Stimulated activated CD8-positive, alpha-beta memory T cell treated with anti-CD3 and anti-CD28 coated beads, Interleukin-4, amount 100 ng/mL, for 4 hours (primary cell): ENCODE measurements at regions not wholly inside any gene's neighbourhood (a gene's known extent, or its start where the extent isn't known, plus 50 kb on each side); places are given as distances from the start of the nearest gene placed in this dataset.

ENCODE experiments used
- DNase-seq, 2 donors: peaks; one replicate each; pipeline ENCODE4 v3.0.0-alpha.2; 2020; ENCODE audit warnings: low read depth in 2 of 2, low spot score in 1 of 2

DNA sequence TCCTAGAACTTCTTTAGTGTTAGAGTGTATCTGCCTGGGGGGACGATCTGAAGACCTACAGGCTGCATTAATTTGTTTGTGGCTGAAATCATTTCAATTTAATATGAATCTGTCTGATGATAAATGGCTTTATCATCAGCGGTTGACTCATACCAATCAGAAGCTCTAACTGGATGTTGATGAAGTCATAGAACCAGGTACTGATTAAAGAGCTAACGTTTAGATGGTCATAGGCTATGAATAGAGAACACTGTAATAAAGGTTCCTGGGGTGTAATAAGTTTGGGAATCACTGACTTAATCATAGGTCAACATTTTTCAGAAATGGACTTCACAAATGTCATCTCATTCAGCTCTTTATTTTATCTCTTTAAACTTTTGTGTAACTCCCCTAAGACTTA, 329.9 kb downstream of the MSX2 start:
- no peak for DNase-seq

DNA sequence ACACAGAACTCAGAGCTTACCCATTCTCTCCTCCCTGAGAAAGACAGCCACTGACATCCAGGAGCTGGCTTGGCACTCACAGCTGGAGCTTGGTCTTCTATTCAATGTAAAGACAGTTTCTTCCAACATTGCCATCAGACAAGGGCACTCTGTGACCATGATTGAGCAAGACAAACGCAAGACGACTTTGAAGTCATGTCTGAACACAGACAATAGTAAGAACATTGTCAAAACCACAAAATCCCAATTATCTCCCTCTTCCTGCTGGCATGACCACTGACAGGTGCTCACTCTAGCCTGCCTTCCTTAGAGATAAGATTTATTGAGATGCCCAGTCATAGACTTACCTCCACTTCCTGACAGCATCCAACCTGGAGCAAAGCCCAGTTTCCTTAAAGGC, 328.0 kb downstream of the MSX2 start:
- DNase-seq: no peak

DNA sequence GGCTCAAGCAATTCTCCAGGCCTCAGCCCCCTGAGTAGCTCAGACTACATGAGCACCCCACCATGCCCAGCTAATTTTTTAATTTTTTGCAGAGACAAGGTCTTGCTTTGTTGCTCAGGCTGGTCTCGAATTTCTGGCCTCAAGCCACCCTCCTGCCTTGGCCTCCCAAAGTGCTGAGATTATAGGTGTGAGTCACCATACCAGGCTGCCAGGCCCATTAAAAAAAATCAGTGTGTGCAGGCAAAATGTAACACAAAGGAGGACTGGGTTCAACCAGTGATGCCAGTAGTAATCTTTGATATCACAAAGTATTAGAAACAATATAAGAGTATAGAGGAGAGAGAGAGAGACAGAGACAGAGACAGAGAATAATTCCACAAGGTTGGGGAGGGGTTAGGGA, 322.7 kb downstream of the MSX2 start:
- DNase-seq: no peak

DNA sequence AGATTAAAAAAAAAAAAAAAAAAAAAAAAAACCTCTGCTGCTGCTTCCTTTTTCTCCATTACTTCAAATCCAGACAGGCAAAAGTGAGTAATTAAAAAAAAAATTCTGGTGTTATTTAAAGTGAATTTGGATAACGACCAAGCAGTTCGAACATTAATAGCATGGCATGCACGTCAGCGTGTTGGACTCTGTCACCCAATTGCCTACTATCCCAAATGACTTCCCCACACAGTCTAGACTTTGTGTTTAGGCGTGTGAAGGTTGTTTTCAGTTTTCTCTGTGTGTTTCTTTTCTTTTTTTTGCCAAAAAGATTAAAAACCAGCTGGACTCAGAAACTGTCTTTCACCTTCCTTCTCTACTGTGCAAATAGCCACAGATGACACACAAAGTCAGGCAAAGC, 321.4 kb downstream of the MSX2 start:
- no peak for DNase-seq

DNA sequence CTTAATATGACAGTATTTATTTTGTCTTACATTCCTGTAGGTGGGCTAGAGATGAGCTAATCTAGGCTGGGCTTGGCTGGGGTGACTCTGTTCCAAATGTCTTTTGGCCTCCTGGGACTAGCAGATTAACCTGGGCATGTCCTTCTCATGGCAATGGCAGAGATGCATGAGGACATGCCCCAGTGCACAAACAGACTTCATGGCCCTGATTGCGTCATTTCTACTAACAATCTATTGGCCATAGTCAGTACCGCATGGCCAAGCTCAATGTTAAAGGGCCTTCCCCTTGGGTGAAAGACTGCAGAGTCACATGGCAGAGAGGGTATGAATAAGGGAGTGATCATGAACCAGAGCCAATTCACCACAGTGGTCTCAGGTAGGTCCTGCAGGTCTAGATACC, 313.4 kb downstream of the MSX2 start:
- no peak for DNase-seq

DNA sequence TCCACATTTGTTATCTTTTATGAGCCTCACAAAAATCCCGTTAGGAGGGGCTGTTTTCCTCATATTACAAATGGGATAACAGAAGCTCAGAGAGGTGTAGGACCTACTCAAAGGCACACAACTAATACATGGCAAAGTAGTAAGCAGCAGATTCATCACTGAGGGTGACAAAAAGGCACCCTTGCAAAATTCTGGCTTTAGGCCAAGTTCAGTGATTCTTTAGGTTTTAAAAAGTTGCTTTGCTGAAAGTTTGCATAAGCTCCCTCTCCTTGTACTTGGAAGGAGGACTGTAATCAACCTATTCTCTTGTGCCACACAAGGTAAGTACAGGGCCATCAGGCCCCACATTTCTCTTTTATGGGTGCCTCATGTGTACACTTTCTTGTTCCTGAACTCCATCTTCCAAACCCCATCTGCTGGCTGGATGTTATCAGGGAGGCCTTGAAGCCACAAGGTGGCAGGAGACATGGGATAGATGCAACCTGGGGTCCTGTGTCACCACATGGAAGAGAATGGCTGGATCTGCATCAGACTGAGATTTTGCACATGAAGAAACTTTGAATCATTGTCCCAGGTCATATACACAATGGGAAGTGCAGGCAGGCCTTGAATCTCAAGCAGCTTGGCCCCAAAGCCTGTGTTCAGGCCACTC, 311.6 kb downstream of the MSX2 start:
- no peak for DNase-seq

DNA sequence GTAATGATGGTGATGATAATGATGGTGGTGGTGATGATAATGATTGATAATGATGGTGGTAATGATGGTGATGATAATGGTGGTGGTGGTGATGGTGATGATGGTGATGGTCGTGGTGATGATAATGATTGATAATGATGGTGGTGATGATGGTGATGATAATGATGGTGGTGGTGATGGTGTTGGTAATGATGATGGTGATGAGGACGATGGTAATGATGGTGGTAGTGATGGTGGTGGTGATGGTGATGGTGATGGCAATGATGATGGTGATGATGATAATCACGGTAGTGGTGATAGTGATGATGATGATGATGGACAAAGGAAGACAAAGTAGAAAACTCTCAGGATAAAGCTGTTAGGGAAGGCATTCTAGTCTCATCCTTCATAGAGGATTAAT, 310.5 kb downstream of the MSX2 start:
- no peak for DNase-seq

DNA sequence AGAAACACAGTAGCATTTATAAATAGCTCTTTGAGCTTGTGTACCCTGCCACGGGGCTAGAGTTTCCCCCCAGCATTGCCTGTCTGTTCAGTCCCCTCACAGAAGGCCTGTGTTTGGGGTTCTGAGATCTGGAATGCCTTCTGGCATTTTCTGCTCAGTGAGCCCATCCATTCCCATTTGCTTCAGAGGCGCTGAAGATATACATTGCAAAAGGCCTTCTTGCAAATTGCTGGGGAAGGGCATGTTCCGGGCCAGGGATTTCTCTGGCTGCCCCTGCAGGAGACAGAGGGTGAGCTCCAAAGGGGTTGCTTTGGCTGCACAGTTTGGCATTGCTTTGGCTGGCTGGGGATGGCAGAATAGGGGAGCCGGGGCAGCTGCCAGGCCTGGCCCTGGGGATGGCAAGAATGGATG, 308.4 kb downstream of the MSX2 start:
- DNase-seq: no peak

DNA sequence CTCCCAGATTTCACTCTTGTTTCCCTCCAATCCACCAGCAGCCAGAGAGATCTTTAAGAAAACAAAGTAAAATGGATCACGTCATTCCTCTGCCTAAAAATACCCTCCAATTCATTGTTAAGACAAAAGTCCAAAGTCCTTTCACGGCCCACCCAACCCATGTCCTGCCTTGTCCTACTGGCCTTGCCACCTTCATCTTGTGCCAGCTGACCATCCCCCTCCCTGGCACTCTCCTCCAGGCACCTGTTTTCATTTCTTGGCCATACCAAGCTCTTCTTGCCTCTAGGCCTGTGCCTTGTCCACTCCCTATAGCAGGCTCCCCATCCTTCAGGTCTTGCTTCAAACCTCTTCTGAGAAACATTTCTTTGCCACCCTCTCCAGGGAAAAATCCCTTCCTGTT, 307.6 kb downstream of the MSX2 start:
- DNase-seq: no peak

DNA sequence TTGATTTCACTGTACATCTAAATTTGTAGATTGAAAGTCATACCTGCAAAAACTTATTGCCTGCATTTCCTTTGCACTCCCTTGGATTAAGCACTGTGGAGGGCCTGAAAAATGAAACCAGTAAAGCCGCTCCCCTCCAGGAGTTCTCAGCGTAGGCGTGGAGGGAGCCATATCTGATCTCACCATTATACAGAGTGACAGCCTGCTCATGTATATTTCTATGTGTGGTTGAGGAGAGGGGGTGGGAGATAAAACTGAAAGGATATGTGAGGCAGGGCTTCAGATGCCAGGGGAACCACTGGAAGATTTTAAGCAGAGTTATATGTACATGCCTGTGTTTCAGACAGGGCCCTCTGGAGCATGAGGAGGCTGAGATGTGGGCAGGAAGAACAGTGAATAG, 303.0 kb downstream of the MSX2 start:
- DNase-seq: no peak

DNA sequence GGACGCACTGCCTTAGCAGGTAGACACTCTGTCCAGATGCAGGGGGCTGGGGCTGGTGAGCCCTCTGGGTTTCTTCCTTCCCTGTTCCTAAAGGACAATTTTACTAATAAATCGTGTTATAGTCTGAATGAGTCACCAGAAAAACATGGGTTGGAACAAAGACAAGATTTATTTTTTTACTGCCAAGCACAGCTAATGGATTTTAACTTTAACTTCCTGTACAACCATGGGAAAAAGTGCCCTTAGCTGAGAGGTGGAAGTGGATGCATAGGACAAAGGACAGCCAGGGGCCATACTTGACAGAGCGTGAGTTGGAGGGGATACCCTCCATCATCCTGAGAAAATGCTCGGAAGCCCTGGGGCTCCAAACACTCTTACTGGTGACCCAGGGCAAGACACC, 300.7 kb downstream of the MSX2 start:
- no peak for DNase-seq

DNA sequence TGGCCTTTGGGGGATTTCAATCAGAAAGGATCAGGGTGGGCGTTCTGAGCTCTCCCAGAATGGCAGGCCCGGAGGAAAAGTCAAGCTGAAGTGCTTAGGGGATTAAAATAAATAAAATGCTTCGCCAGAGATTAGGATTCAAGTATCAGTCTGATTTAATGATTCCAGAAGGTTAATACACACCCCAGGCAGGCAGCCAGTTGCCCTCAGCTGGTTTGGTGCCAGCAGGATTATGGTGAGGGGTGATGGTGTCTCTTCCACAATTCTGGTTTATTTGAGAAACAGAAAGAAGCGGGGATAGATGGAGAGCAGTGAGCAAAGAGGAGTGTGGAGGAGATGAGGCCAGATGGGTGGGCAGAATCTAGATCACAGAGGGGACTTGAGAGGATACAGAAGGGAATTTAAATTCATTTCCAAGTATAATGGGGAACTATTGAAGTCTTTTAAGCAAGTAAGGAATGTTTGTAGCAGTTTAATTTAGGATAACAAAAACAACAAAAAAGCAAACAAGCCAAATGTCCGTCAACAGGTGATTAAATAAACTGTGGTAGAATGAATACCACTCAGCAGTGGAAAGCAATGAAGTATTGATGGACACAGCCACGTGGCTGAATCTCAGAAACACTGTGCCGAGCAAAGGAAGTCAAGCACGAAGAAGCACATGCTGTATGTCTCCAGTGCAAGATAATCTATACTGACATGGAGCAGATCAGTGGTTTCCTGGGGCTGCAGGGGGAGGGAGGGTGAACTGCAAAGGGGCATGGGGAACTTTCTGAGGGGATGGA, 297.7 kb downstream of the MSX2 start:
- DNase-seq: no peak

DNA sequence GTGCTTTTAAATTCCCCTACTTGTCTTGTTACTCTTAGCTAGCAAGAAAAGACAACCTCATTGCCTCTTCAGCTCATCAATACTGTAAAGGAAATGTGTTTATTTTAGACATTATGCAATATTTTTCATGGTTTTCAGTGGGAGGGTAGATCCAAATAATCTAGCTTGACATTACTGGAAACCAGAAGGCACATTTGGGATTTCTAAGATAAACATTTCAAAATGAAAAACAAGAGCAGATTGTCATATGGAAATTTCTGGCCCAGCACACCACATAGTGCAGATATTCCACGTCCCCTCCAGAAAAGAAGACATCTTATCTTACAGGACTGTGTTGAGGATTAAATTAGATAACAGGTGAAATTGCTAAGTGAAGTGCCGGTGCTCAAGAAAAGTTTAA, 296.9 kb downstream of the MSX2 start:
- DNase-seq: no peak

DNA sequence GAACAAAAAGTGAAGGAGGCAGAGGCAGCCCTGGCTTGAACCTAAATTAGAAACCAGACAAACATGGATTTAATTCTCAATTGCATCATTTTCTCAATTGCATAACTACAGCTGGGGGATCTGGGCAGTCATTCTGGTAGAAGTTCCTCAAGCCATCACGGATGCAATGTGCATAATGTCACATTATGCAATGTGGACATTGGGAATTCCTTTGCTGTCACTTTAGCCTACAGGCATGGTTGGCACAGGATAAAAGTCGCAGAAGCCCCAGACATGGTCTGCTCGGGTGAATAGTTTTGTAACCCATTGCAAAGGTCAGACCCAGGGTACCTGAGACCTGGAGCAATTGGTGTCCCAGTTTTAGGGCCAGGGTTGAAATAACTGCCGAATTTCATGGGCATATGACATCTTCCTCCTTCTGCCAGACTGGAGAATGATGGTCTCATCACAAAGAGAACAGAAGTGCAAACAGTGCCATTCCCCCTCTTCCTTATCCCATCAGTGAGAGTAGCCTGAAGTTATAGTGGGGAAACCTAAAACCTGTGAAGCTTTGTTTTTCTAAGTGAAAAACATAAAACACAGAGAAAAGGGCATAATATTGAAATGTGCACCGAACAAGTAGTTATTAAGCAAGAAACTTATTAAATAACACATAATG, 290.8 kb downstream of the MSX2 start:
- no peak for DNase-seq

DNA sequence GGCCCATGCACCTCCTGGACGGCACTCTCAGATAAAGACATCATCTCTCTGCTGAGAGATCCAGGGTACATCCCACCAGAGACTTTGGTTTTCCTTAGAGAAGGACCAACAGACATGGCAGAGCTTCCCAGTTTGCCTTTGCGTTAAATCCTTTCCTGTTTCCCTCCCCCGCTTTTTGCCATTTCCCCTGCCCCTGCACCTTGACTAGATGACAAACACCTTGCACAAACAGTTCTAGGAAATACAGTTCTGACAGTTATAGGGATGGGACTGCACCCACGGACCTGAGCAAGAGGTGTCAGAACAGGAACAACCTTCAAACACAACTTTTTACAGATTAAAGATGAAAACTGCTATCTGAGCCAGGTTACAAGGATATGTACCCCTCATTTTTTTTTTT, 288.9 kb downstream of the MSX2 start:
- no peak for DNase-seq

DNA sequence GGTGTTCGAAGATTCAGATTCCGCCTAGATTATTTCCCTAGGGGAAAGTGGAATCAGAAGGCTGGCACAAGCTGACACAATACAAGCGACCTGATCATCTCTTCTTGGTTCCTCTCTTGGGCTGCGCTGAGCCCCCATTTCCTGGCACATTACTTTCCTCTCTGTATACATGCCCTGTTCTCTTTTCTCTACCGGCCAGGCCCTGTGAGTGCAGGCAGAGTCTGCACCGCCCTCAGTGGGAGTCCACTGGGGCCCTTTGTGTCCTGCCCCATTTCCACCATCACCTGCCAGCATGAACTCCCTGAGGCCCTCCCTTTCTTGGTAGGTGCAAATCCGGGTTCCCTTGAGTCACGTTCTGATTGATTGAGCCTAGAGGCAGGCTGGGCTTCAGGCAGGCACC, 287.9 kb downstream of the MSX2 start:
- DNase-seq: no peak

DNA sequence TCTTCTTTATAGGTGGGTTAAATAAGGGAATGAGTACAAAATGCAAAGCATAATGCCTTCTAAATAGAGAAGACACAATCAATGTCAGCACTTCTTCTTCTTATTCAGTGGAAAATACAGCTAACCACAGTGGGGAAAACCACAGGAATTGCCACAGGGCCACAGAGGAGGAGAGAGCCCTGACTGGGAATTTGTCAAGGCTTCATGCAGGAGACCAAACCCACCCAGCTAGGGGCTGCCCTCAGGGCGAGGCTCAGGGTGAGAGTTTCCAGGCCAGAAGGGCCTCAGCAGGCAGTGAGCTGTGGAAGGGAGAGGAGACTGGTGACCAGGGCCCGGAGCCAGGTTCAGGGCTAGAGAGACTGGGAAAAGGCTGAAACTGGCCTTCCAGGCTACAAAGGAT, 279.1 kb downstream of the MSX2 start:
- DNase-seq: no peak

DNA sequence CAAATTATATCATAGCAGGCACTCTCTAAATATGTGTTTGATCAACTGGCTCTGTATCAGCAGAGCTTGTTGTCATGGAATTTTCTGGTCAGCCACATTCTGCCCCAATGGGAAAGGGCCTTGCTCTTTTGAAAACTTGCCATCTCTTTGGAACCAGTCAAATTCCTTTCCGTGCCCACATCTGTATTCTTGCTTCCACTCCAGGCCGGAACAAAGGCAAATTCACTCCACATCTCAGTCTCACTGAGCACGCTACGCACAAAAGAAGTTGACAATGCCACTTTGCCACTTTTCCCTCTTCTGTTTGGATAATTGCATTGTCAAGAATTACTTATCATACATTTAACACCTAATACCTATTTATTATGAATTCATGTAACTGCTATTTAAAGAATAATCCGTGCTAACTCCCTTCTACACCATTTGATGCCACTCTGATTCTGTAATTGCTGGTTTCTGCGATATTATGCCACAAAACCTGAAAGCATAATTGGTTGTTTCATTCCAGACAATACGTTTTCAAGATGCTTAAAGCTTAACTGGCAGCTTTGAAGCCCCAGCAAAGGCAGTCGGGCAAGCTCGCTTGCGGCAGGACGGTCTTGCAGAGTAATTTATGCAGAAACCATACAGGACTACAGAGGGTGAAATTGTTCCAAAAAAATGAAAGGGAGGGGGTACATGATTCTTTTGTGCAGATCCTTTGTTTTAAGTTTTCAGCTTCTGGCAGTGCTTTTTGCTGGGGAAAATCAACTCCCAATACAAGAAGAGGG, 277.7 kb downstream of the MSX2 start:
- no peak for DNase-seq

DNA sequence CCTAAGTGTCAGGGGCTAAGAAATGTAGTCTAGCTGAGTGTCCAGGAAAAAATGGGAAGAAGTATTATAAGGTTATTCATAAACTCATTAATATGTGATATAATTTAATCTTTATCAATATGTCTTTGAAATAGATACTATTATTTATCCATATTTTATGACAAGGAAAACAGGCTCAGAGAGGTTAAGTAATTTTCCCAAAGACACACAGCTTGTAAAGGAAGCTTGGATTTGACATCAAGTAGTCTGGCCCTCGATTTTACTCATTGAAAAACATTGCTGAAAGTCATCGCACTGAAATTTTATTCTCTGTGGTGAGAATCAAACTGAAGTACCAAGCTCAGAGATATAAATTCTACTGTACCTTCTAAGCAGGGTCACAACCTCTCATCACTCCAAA, 276.9 kb downstream of the MSX2 start:
- no peak for DNase-seq

DNA sequence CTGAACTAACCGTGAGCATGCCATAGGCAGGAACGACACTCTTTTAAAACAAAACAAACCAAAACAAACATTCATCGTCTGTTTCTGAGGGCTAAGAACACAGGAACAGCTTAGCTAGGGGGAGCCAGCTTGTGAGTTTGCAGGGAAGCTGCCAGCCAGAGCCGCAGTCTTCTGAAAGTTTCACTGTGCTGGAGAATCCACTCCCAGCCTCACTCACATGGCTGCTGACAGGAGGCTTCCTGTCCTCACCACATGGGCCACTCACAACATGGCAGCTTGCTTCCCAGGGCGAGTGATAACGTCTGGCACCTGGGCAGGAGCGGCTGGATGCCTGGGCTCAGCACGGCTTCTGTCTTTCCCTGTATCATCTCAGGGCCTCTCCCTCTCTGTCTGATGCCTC, 275.2 kb downstream of the MSX2 start:
- no peak for DNase-seq

DNA sequence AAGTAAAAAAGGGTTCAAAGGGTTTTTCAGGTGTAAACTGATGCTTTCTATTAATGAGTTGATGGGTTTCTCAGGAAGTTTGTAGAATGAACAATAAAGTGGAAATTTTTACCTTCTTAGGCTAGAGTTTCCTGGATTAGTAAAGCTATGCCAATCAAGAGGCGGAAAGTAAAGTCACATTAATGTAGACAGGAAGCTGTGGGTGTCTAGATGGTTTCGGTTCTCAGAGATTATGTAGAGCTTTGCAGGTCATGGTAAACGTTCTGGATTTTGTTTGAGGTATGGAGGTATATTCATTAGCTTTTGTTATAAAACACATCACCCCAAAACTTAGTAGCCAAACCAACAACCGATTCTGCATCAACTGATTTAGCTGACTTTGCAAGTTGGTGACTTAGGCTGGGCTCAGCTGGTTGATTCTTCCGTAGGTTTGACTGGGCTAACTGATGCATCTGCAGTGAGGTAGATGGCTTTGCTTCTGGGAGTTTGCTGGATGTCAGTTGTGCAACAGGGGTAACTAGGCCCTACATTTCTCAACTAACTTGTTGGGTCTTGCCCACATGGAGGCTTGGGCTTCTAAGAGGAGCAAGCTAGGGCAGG, 273.8 kb downstream of the MSX2 start:
- DNase-seq: no peak
